Stimulated activated CD4-positive, alpha-beta T cell treated with anti-CD3 and anti-CD28 coated beads, Interleukin-12 subunit alpha, Interleukin-12 subunit beta, amount 100 ng/mL, for 24 hours (primary cell): ENCODE measurements at regions not wholly inside any gene's neighbourhood (a gene's known extent, or its start where the extent isn't known, plus 50 kb on each side); places are given as distances from the start of the nearest gene placed in this dataset.
A peak's percentile ranks its signal among the peaks of the same experiment; 100 is the strongest.
"Not testable (repeated sequence)": the region's sequence is repeated elsewhere in the genome, so short reads cannot be mapped to it uniquely, and the experiment has no call there.

Experiments
- DNase-seq, 2 experiments: peaks; one replicate each; pipeline ENCODE4 v3.0.0-alpha.2; 2020; ENCODE audit warnings: low read depth in 2 of 2

DNA sequence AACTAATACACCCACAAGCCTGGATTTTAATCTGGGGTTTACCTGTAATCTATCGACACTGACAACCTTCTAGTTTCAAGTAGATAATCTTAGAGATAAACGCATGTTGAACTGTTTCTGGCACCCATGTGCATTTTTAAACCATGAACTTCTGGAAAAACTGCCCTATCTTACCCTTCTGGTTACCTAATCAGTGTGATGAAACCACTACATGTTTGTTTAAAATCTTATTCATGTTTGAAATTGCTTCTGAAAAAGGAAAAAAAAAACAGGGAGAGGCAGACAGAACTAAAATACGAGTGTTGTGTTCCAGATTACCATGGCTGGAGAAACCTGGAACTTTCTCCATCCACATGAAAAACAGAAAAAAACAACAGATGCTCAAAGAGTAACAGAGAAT lies 139.3 kb downstream of the MID1IP1 start:
- no peak for DNase-seq

- DNase-seq: no peak
Measured at GRCh38 chrX:38941675-38942074, 140.4 kb downstream of the MID1IP1 start.

GRCh38 chrX:38943120-38943519 lies 141.9 kb downstream of the MID1IP1 start:
- no peak for DNase-seq

- no peak for DNase-seq
Measured at GRCh38 chrX:38948046-38948445, 146.8 kb downstream of the MID1IP1 start.

- DNase-seq: no peak
Measured at GRCh38 chrX:38954520-38954919, 153.3 kb downstream of the MID1IP1 start.

DNA sequence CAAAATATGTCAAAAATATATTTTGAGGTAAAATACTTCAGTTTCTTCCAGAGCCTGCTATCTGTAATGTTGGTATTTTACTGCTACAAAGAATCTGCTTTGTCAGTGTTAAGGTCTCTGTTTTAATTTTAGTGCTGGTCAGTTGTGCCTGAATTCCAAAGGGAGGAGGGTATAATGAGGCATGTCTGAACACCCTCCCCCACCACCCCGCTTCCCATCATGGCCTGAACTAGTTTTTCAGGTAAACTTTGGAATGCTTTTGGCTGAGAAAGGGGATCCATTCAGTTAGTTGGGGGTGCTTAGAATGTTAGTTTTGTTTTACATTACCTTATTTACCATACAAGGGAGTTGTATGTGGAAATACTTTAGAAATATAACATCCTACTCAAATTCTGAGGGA lies 158.5 kb downstream of the MID1IP1 start:
- DNase-seq: no peak

- DNase-seq: no peak
Measured at GRCh38 chrX:38960137-38960536, 158.9 kb downstream of the MID1IP1 start.

DNA sequence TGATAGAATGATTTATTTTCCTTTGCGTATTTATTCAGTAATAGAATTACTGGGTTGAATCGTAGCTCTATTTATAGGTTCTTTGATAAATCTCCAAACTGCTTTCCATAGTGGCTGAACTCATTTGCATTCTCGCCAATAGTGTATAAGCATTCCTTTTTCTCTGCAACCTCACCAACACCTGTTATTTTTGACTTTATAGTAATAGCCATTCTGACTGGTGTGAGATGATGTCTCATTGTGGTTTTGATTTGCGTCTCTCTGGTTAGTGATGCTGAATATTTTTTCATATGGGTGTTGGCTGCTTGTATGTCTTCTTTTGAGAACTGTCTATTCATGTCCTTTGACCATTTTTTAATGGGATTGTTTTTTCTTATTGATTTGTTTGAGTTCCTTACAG lies 160.7 kb downstream of the MID1IP1 start:
- no peak for DNase-seq

- DNase-seq: not testable (repeated sequence)
Measured at GRCh38 chrX:38963244-38963643, 162.0 kb downstream of the MID1IP1 start.

GRCh38 chrX:38965888-38966287 lies 164.6 kb downstream of the MID1IP1 start:
- no peak for DNase-seq

DNA sequence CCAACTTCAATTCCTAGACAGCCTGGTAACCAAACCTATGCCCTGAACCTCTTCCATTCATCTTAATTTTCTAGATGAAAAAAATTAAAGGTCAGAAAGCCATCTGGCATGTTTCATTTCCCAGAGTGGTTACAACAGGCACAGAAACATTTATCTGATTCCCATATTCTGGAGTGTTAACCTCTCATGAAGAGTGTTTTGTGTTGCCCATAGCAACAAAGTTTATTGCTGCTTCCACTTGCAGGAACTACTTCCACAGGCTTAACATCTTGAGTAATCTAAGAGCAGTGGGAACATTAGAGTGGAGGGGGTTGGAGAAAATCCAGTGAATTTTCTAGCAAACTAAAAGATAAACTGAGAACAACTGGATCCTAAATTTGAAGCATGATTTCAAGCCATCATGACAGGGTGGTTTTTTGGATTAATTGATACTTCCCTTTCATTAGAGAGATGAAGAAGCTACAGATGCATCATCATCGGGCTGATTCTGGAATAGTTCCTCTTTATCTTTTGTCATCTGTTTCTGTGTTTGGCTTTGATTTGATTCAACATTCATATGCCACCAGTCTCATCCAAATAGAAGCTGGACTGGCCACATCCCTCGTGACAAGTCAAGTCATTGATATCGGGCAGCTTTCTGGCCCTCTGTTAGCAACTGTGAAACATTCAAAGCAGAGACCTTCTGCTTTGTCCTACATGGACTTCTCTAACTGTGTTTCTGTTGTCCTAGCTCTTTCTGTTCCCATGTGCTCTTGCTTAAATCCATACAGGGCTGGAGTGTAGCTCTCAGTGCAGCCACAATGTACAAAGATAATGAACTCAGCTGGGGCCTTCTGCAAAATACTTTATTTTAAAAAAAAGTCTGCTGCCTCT lies 167.3 kb downstream of the MID1IP1 start:
- no peak for DNase-seq

DNA sequence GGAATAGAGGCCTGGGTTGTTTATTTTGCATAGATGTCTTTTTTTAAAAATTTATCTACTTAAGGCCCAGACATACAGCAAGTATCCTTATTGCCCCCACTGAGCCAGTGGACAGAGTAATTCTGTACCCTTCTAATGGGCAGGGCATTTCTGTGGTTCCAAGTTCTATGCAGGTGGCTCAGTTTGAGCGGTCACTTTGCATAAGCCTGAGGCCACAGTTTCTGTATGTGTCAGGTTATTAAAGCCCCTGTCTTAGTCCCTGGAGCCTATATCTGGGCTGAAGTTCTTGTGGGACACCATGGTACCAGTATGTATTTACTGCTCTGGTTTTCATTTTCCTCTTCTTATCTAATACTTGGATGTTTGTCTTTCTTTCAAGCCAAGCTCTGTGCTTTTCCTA lies 168.8 kb downstream of the MID1IP1 start:
- DNase-seq: no peak

DNA sequence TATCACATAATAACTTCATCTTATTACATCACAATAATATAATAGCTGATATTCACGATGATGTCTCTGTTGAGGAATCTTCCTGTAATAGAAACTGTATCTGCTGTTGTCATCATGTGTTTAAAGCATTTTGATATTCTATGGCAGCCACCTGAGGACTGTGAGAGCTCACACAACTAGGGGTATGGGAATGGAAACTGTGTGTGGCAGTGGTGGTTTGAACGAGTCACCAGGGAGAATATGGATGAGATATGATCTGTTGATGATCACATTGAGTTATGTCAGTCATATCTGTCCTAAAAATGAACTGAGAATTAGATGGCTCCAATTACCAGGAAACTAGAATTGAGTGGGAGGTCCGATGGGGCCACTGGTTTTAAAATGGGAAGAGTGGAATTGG lies 169.6 kb downstream of the MID1IP1 start:
- DNase-seq: peak in 1 of 2 experiments; percentile 2

GRCh38 chrX:38973322-38973721 lies 172.1 kb downstream of the MID1IP1 start:
- no peak for DNase-seq

DNA sequence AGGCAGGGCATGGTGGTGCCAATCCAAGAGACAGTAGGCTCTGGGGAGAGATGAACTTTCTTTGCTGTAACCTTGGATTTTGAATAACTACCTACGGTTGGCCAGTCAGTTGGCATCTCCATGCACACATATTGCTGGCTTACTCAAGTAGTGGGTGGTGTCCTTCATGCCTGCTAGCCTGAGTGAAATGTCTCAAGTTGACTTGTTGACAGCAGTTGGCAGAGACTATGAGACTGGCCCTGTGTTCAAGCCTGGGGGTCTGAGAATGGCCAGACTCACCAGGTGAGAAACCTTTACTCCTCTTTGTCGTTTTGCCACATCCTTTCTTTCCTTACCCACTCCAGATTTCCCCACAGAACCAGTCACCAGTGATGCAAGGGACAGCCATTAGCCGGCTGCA lies 173.3 kb downstream of the MID1IP1 start:
- no peak for DNase-seq

GRCh38 chrX:38975368-38975942 lies 174.2 kb downstream of the MID1IP1 start:
- DNase-seq: no peak

DNA sequence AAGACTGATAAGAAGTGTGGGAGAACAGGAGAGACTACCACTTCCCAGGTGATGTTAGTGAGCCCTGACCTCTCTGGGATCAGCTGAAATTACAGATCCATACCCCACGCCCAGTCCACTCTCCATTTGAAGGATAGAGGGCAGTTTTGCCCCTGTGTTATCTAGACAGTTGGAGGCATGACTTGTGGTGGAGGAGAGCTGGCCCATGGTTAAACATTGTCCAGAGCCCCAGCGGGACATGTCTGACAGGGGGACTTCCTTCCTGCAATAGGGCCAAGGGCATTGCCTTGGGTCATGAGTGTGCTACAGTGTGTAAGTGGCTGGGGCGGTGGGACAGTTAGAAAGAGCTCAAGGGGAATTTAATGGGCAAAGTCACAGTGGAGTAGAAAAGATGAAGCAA lies 181.1 kb downstream of the MID1IP1 start:
- DNase-seq: no peak

DNA sequence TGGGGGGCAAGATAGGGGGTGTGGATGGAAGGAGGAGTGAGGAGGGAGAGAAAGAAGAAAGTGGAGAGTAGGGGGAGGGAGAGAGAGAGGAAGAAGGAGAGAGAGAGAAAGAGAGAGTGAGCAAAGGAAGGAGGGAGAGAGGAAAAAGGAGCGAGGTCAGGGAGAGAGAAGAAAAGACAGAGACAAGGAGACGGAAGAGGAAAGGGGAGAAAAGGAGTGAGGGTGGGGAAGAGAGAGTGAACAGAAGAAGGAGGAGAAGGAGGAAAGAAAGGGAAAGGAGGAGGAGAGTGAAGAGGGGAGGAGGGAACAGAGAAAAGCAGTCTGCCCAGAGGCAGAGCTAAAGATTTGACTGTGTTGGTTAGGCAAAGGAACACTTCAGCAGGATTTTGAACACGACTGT lies 181.6 kb downstream of the MID1IP1 start:
- DNase-seq: no peak

GRCh38 chrX:38985375-38985774 lies 184.1 kb downstream of the MID1IP1 start:
- no peak for DNase-seq

DNA sequence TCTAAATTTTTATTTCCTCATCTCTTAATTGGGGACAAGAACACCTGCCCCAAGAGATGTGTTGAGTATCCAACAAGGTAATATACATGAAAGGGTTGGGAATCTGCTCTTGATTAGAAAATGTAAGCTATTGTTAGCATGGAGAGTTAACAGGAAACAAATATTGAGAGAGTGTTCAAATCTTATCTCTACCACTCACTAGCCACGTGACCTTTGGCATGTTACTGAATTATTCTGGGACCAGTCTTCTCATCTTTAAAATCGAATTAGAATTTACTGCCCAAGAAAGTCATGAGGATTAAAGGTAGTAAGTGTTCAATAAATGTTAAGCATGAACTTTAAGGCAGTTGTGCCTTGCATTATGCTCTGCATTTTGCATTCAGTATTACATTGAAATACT lies 184.7 kb downstream of the MID1IP1 start:
- no peak for DNase-seq

DNA sequence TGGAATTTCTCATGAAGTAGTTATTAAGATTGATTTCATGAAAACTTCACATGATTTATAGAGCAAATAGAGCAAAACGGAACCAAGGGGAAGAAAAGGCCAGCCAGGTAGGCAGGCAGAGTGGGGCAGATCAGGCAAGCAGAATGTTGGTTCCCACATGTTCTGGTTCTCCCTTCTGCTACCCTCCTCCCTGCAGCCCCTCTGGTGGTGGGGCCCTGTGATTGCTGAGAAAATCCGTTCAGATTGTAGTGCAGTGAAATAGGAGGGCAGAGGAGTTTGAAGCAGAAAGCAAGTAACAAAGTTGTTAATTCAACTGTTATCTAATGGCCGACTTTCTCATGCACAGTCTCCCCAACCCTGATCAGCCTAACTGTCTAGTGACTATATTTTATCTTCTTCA lies 185.3 kb downstream of the MID1IP1 start:
- DNase-seq: no peak

GRCh38 chrX:38987198-38987651 lies 186.0 kb downstream of the MID1IP1 start:
- no peak for DNase-seq

DNA sequence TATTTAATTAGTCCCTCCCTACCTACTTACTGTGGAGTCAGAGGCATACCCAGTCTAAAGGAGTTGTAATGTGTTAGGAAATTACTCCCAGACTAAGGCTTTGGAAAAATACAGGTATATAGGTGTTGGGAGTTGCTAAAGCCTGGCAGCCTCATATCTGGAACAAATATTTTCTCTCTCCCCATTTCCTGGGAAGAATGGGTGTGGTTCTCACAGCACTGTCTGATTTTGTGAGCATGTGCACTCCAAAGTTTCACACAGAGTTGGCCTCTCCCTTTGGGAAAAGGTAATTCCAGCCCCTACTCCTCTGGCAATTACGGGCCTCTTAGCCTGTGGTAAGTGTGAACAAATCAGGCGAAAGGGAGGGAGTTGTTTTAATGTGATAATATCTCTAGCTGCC lies 187.0 kb downstream of the MID1IP1 start:
- no peak for DNase-seq
